HEK293T (cell line): ENCODE measurements at regions not wholly inside any gene's neighbourhood (a gene's known extent, or its start where the extent isn't known, plus 50 kb on each side); places are given as distances from the start of the nearest gene placed in this dataset.

ENCODE experiments used
- CTCF ChIA-PET: fragments of 350-600 bp; formaldehyde crosslinking; extraction: SDS; loops from one replicate; lab custom pipeline; 2021; ENCODE audit warnings: antibody characterized with exemption, inconsistent platforms; lab: Yijun Ruan, JAX
- POLR2A ChIA-PET: fragments of 350-600 bp; formaldehyde crosslinking; extraction: SDS; loops from one replicate; lab custom pipeline; 2020; ENCODE audit warnings: antibody characterized with exemption, inconsistent platforms; lab: Yijun Ruan, JAX
- DNase-seq: peaks from one replicate; pipeline ENCODE4 v3.0.0; 2012; ENCODE audit warnings: mixed read lengths; ENCODE audit errors: extremely low spot score
- ARNT ChIP-seq: fragments of 450-650 bp; IDR thresholded peaks from 2 replicates; pipeline ENCODE4 v1.6.1; 2017; ENCODE audit warnings: mild to moderate bottlenecking
- BHLHE40 ChIP-seq: fragments of 450-650 bp; IDR thresholded peaks from 2 replicates; pipeline ENCODE4 v1.6.1; 2016; ENCODE audit warnings: mild to moderate bottlenecking, moderate library complexity, borderline replicate concordance
- CTBP1 ChIP-seq: fragments of 450-650 bp; IDR thresholded peaks from 2 replicates; pipeline ENCODE4 v1.6.1; 2016; ENCODE audit warnings: borderline replicate concordance
- ELF4 ChIP-seq: fragments of 450-650 bp; IDR thresholded peaks from 2 replicates; pipeline ENCODE4 v1.6.1; 2017; ENCODE audit warnings: antibody characterized with exemption
- FOXA1 ChIP-seq: fragments of 450-650 bp; IDR thresholded peaks from 2 replicates; pipeline ENCODE4 v1.6.1; 2016; ENCODE audit warnings: mild to moderate bottlenecking
- FOXK2 ChIP-seq: fragments of 450-650 bp; IDR thresholded peaks from 2 replicates; pipeline ENCODE4 v1.6.1; 2016; ENCODE audit warnings: mild to moderate bottlenecking
- FOXM1 ChIP-seq: fragments of 450-650 bp; IDR thresholded peaks from 2 replicates; pipeline ENCODE4 v1.6.1; 2017; ENCODE audit warnings: mild to moderate bottlenecking, borderline replicate concordance
- HDGF ChIP-seq: fragments of 450-650 bp; IDR thresholded peaks from 2 replicates; pipeline ENCODE4 v1.6.1; 2017; ENCODE audit warnings: antibody characterized with exemption, borderline replicate concordance
- L3MBTL2 ChIP-seq: fragments of 450-650 bp; conservative IDR thresholded peaks from 2 replicates; pipeline ENCODE4 v1.6.1; 2016; ENCODE audit warnings: mild to moderate bottlenecking
- LEF1 ChIP-seq: fragments of 450-650 bp; IDR thresholded peaks from 2 replicates; pipeline ENCODE4 v1.6.1; 2017; ENCODE audit warnings: mild to moderate bottlenecking, borderline replicate concordance
- NFRKB ChIP-seq: fragments of 450-650 bp; IDR thresholded peaks from 2 replicates; pipeline ENCODE4 v1.6.1; 2016; ENCODE audit warnings: mild to moderate bottlenecking, moderate library complexity
- SP1 ChIP-seq: fragments of 450-650 bp; IDR thresholded peaks from 2 replicates; pipeline ENCODE4 v1.6.1; 2017
- SUZ12 ChIP-seq: fragments of 450-650 bp; IDR thresholded peaks from 2 replicates; pipeline ENCODE4 v1.6.1; 2016; ENCODE audit warnings: mild to moderate bottlenecking
- TARDBP ChIP-seq: fragments of 450-650 bp; IDR thresholded peaks from 2 replicates; pipeline ENCODE4 v1.6.1; 2016
- ZNF384 ChIP-seq: fragments of 450-650 bp; IDR thresholded peaks from 2 replicates; pipeline ENCODE4 v1.6.1; 2016
- TF ChIP-seq, protein P1 (sequence below): fragments of 450-650 bp; IDR thresholded peaks from 2 replicates; pipeline ENCODE4 v1.6.1; 2016

DNA sequence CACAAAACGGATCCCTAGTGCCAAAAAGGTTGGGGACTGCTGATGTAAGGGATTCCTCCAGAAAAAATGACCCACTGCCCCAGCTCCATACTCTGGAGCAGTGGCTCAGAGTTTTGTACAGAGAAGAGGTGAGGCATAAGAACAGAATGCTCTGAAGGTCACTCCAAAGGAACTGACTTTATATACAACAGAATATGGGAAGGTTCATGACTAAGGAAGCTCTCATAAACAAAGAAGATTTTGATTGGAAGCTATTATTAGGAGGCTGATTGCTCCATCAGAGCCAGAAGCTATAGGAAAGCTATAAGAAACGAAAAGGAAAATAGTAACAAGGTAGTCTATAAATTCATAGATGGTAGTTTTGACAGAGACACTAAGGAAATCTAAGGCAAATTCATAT, 203.1 kb downstream of the SLC7A11 start:
- TF ChIP-seq L3MBTL2 (no peak), LEF1 (no peak), NFRKB (no peak), FOXK2 (no peak), ZNF384 (no peak), ELF4 (no peak), SP1 (no peak), ARNT (no peak), FOXM1 (no peak), CTBP1 (no peak), HDGF (no peak), TARDBP (no peak), FOXA1 (no peak), BHLHE40 (no peak), SUZ12 (no peak)
- TF ChIP-seq, protein P1, sequence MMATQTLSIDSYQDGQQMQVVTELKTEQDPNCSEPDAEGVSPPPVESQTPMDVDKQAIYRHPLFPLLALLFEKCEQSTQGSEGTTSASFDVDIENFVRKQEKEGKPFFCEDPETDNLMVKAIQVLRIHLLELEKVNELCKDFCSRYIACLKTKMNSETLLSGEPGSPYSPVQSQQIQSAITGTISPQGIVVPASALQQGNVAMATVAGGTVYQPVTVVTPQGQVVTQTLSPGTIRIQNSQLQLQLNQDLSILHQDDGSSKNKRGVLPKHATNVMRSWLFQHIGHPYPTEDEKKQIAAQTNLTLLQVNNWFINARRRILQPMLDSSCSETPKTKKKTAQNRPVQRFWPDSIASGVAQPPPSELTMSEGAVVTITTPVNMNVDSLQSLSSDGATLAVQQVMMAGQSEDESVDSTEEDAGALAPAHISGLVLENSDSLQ, result no peak
- ChIA-PET CTCF (interaction anchor here (1.1 kb wide), 1 partner anchor 899 kb away, joined by 3 read pairs; no protein-coding TSS in a partner anchor), POLR2A (no interaction called here)
- DNase-seq, result no peak

DNA sequence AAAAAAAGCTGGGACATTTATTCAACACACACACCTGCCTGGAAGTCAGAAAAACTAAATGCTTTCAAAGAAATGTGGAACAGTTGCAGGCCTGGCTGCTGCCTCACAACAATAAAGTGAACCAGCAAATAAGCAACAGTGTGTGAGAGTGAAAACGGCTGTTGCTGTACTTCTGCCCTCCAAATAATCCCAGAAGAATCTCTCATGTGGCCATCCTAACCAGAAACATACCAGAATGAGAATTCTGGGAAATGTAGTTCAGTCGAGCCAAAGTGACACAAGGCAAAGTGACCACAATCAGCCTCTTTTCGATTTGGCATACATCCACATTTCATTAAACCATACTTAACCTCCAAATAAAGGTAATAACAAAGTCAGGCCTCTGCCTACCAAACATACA, 204.5 kb downstream of the SLC7A11 start:
- POLR2A ChIA-PET, result no interaction called here
- no peak for TF ChIP-seq HDGF
- no peak for TF ChIP-seq ARNT
- no peak for TF ChIP-seq NFRKB
- no peak for TF ChIP-seq FOXK2
- no peak for TF ChIP-seq SUZ12
- TF ChIP-seq BHLHE40, result no peak
- TF ChIP-seq TARDBP, result no peak
- no peak for TF ChIP-seq L3MBTL2
- TF ChIP-seq, protein P1, result no peak
- no peak for TF ChIP-seq SP1
- no peak for TF ChIP-seq CTBP1
- TF ChIP-seq ZNF384, result no peak
- TF ChIP-seq ELF4, result no peak
- TF ChIP-seq FOXA1, result no peak
- TF ChIP-seq FOXM1, result no peak
- no peak for DNase-seq
- CTCF ChIA-PET, result interaction anchor here (1.0 to 1.6 kb wide), 3 partner anchors 25 to 900 kb away, joined by 3 to 7 read pairs (median 3); no protein-coding TSS in a partner anchor

DNA sequence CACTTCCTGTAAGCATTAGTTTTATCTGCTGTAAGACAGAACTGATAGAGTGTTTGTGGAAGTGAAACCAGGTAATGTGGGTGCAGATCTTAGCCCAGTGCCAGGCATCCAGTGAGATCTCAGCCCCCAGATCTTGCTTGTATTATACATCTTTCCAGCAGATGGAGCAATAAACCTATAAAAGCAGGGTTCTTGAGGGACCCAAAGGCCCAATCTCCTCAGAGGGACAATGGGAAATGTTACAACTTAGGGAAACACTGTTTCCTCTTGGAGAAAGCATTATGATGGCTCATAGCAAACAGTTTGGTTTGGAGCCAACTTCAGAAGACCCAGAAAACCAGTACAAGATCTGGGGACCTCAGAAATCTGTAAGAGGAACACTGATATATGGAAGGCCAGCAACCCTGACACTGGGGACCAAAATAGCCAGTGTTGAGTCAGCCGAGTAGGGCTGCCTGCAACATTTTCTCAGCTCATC, 206.3 kb downstream of the SLC7A11 start:
- ChIA-PET CTCF (interaction anchor here (0.7 to 2.1 kb wide), 11 partner anchors 11 to 902 kb away, joined by 3 to 34 read pairs (median 4); no protein-coding TSS in a partner anchor), POLR2A (interaction anchor here (0.9 kb wide), 1 partner anchor 55 kb away, joined by 3 read pairs; no protein-coding TSS in a partner anchor)
- TF ChIP-seq HDGF (no peak), TARDBP (no peak), BHLHE40 (no peak), LEF1 (no peak), ZNF384 (no peak), SP1 (no peak), ARNT (no peak), FOXA1 (no peak), SUZ12 (no peak), L3MBTL2 (no peak), CTBP1 (no peak), ELF4 (no peak), NFRKB (no peak), FOXM1 (no peak), FOXK2 (no peak)
- TF ChIP-seq, protein P1, result no peak
- DNase-seq, result peak; percentile 65

DNA sequence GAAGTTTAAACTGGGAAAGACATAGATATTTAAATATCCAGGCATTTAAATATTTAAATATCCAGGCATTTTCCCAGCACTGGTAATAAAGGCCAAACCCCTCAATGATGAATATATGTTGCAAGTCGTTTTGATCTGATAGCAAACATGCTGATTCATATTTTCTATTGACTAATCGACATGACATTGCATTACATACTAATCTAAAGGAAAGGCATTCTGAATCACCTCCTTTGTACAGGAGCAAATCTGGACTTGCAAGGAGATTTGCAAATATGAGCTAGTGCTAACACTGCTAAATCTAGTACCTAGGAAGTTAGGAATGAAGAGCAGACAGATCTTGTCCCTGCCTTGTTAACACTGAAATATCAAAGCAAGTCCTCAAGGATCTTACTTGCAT, 207.3 kb downstream of the SLC7A11 start:
- ChIA-PET CTCF (interaction anchor here (0.5 to 2.1 kb wide), 15 partner anchors 10 to 903 kb away, joined by 3 to 34 read pairs (median 3); no protein-coding TSS in a partner anchor), POLR2A (interaction anchor here (0.9 kb wide), 1 partner anchor 55 kb away, joined by 3 read pairs; no protein-coding TSS in a partner anchor)
- TF ChIP-seq ARNT (no peak), BHLHE40 (no peak), SP1 (no peak), SUZ12 (no peak), FOXA1 (no peak), CTBP1 (no peak), L3MBTL2 (no peak), FOXM1 (no peak)
- no peak for DNase-seq

DNA sequence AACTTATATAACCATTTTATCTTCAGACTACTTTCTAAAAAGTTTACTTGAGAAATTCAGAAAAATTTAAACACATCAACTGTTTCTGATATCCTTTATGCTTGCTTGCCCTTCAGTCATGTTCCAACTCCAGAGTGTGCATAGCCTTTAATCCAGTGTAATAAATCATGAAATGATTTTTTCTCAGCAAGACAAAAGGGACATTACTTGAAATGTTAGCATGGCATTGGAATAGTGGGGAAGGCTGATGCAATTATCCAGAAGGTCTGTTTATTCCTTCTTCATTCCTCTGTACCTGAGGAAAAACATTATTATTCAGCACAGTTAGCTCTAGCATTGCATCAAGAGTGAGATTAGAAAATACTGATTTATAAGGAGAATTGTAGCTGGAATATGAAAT, 209.9 kb downstream of the SLC7A11 start:
- POLR2A ChIA-PET, result no interaction called here

More for the DNA sequence above, 209.9 kb downstream of the SLC7A11 start:
- TF ChIP-seq NFRKB (no peak), FOXK2 (no peak), SP1 (no peak), ZNF384 (no peak), SUZ12 (no peak), LEF1 (no peak), CTBP1 (no peak), ARNT (no peak), FOXA1 (no peak)
- DNase-seq, result no peak
- CTCF ChIA-PET, result interaction anchor here (0.9 kb wide), 1 partner anchor 906 kb away, joined by 3 read pairs; no protein-coding TSS in a partner anchor
